Pancreas (tissue), 10 donors: ENCODE measurements at regions not wholly inside any gene's neighbourhood (a gene's known extent, or its start where the extent isn't known, plus 50 kb on each side); places are given as distances from the start of the nearest gene placed in this dataset.

ENCODE experiments used
- ATAC-seq, 4 donors: fragments of 200-7000 bp; cut with Tn5 transposase; one replicate each; pipeline versions ENCODE4 v1.8.0 to v1.9.1; 2020; ENCODE audit warnings: mild to moderate bottlenecking in 4 of 4, moderate library complexity in 4 of 4
- DNase-seq, 6 donors: peaks; one replicate each; pipeline ENCODE4 v3.0.0-alpha.2; 2020
- FAIRE-seq: peaks from 2 replicates; lab custom pipeline; 2012; peaks lifted over from hg19 to GRCh38; lab: Jason Lieb, UNC
- H3K27ac ChIP-seq, 4 donors: fragments of 200-600 bp; sonication (generic); 1 replicate in 3 of 4; 2 replicates in 1 of 4; pipeline versions ENCODE4 v1.5.0 to v1.8.0; 2020
- H3K27me3 ChIP-seq, 4 donors: fragments of 200-600 bp; one replicate each; pipeline ENCODE4 v1.8.0; 2021
- H3K36me3 ChIP-seq, 3 donors: fragments of 200-600 bp; sonication (generic) in 1 of 3; one replicate each; pipeline versions ENCODE4 v1.5.0 to v1.8.0; 2020 to 2021
- H3K4me1 ChIP-seq, 3 donors: fragments of 200-600 bp; one replicate each; pipeline ENCODE4 v1.8.0; 2021
- H3K4me3 ChIP-seq, 4 donors: fragments of 200-600 bp; sonication (generic) in 2 of 4; one replicate each; pipeline versions ENCODE4 v1.5.0 to v1.8.0; 2020 to 2021
- H3K9me3 ChIP-seq, 4 donors: fragments of 200-600 bp; one replicate each; pipeline ENCODE4 v1.8.0; 2021
- CTCF ChIP-seq, 4 donors: fragments of 200-600 bp; sonication (generic) in 3 of 4; IDR thresholded peaks; one replicate each; pipeline versions ENCODE4 v1.5.0 to v1.8.0; 2021; ENCODE audit warnings: antibody characterized with exemption in 4 of 4
- WGBS, 2 donors: extraction: QIAGEN DNeasy Blood & Tissue Kit; methylation state at CpG; one replicate each; pipeline ENCODE4 v1.1.7; 2013; 5-methylcytosine and 5-hydroxymethylcytosine counted together
- intact Hi-C, 3 donors: fragments of 100-400 bp; cut with DNase I; formaldehyde crosslinking; loops; one replicate each; pipeline versions ENCODE4 v1.11.1 to v1.14.2; 2022
- donor health status: healthy with polysubstance abuse.
- donor health status: DM: no; HTN: no; CAD: no; lungs with moderate emphysema.
- donor health status: DM: no; HTN: no; CAD: no.
- donor health status: control.
- donor health status: control.
- donor health status: Bipolar disorder and iron deficiency.
- donor health status: DM: yes; HTN: yes; CAD: no.
- donor health status: DM: no; HTN: no; CAD: no.
- donor health status: DM: no; HTN: no; CAD: no.
- donor health status: DM: yes; HTN: yes; CAD: no.

GRCh38 chr4:152200511-152201333 is 335.2 kb downstream of the FBXW7 start:
- 44 to 50% methylated on average over 7 of the region's 7 CpGs for WGBS, 2 donors
- H3K27me3 ChIP-seq: no peaks in the 10 kb centered on the region
- ATAC-seq: peak in 1 of 4 donors; percentile 9

DNA sequence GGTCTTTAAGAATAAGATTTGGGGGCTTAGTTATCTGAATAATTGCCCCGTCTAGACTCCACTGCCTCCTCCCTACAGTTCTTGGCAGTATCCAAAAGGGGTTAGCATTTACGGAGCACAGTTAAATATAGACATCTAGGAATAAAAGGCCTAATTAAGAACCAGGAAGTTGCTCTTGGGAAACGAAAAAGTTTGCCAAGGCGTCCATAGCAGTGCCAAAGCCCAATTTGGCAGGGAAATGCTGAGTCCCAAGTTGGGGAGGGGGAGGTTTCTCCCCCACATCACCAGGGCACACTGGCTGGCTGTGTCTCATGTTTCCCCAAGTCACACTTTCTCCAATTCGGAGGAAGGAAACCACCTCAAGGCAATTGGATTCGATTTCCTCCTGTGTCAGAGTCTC is 338.7 kb downstream of the FBXW7 start:
- H3K4me3 ChIP-seq: no peak overlapping the region
- no peak for DNase-seq
- H3K9me3 ChIP-seq: no peaks in the 10 kb centered on the region
- TF ChIP-seq CTCF (IDR thresholded peaks at IDR 0.05): no peak
- no peak for FAIRE-seq
- WGBS, 2 donors: 50 to 53% methylated on average over 6 of the region's 6 CpGs
- no peaks in the 10 kb centered on the region for H3K4me1 ChIP-seq
- no peaks in the 10 kb centered on the region for H3K36me3 ChIP-seq
- no peak overlapping the region for H3K27ac ChIP-seq
- H3K27me3 ChIP-seq: no peaks in the 10 kb centered on the region
- intact Hi-C loops: no loop called here
- ATAC-seq: no peak

More at GRCh38 chr4:152200511-152201333, 335.2 kb downstream of the FBXW7 start:
- DNase-seq (no peak), FAIRE-seq (no peak)
- Histone ChIP-seq H3K4me1 (no peaks in the 10 kb centered on the region), H3K9me3 (no peaks in the 10 kb centered on the region), H3K36me3 (no peaks in the 10 kb centered on the region), H3K4me3 (no peak overlapping the region), H3K27ac (no peak overlapping the region)
- TF ChIP-seq CTCF (IDR thresholded peaks at IDR 0.05): no peak
- intact Hi-C loops: no loop called here

- ATAC-seq: no peak
- Histone ChIP-seq H3K27ac (no peak overlapping the region), H3K27me3 (no peaks in the 10 kb centered on the region), H3K4me1 (no peaks in the 10 kb centered on the region), H3K4me3 (no peak overlapping the region), H3K9me3 (no peaks in the 10 kb centered on the region), H3K36me3 (no peaks in the 10 kb centered on the region)
- no peak for DNase-seq
- intact Hi-C loops: no loop called here
- FAIRE-seq: no peak
- TF ChIP-seq CTCF (IDR thresholded peaks at IDR 0.05): no peak
- 48 to 56% methylated on average over 4 of the region's 4 CpGs for WGBS, 2 donors
Observed at GRCh38 chr4:152195888-152196287, 340.0 kb downstream of the FBXW7 start.

DNA sequence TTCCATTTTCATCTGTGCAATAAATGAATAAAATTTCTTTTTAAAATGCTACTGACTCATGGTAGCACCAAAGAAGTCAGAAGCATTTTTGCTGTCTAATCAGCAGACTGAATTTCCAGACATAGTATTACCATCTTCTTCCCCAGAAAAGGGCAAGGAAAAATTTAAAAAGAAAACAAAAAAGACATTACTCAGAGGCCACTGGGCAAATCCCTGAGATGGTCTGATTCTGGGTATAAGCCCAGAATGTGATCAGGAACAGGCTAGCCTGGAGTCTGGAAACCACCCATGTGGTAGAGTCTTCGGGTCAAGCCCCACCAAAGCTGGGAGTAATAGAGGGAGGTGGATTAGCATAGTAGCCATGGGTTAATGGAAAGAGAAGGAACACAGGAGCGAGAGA is 342.8 kb downstream of the FBXW7 start:
- no peaks in the 10 kb centered on the region for H3K27me3 ChIP-seq
- no peaks in the 10 kb centered on the region for H3K36me3 ChIP-seq
- H3K9me3 ChIP-seq: no peaks in the 10 kb centered on the region
- intact Hi-C loops: no loop called here
- no peak for ATAC-seq
- H3K4me3 ChIP-seq: no peak overlapping the region
- no peak for FAIRE-seq
- 89% methylated on average over 2 of the region's 2 CpGs for WGBS, 2 donors
- H3K4me1 ChIP-seq: no peaks in the 10 kb centered on the region
- no peak for DNase-seq
- no peak overlapping the region for H3K27ac ChIP-seq
- TF ChIP-seq CTCF (IDR thresholded peaks at IDR 0.05): no peak

DNA sequence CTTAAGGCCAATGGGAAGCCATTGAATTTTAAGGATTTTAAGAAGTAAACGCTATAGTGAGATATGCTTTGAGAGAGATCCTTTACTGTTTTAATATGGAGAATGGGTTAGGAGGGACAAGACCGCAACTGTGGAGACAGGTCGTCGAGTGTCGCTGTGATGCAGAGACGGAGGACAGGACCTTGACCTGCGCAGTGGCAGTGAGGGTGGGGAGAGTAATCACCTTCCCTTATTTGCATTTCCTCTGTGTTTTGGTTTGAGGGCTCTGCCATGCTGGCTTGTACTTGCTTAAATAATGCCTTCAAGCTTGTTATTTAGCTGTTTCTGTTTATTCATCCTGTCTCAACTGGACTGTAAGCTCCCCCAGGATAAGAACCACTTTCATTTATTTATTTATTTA is 345.0 kb downstream of the FBXW7 start:
- no peak for FAIRE-seq
- no peak for ATAC-seq
- no peaks in the 10 kb centered on the region for H3K9me3 ChIP-seq
- no peaks in the 10 kb centered on the region for H3K4me1 ChIP-seq
- DNase-seq: no peak
- WGBS, 2 donors: 85 to 87% methylated on average over 7 of the region's 7 CpGs
- no peak overlapping the region for H3K4me3 ChIP-seq
- no peaks in the 10 kb centered on the region for H3K27me3 ChIP-seq
- no peak overlapping the region for H3K27ac ChIP-seq
- intact Hi-C loops: no loop called here
- no peaks in the 10 kb centered on the region for H3K36me3 ChIP-seq
- no peak for TF ChIP-seq CTCF (IDR thresholded peaks at IDR 0.05)
